Body of pancreas (tissue), 4 donors: ENCODE measurements at regions not wholly inside any gene's neighbourhood (a gene's known extent, or its start where the extent isn't known, plus 50 kb on each side); places are given as distances from the start of the nearest gene placed in this dataset.
A peak's percentile ranks its signal among the peaks of the same experiment; 100 is the strongest.

ENCODE experiments used
- ATAC-seq: fragments of 150-250 bp; one replicate; pipeline ENCODE4 v1.9.1; 2016
- DNase-seq, 4 donors: peaks; one replicate each; pipeline ENCODE4 v3.0.0-alpha.2; 2019
- H3K27ac ChIP-seq, 4 donors: fragments of 200-600 bp; sonication (generic); 1 replicate in 3 of 4; 2 replicates in 1 of 4; pipeline versions ENCODE4 v1.5.1 to v1.6.1; 2016 to 2019; ENCODE audit warnings: mild to moderate bottlenecking in 1 of 4, mixed read lengths in 1 of 4, moderate library complexity in 1 of 4
- H3K27me3 ChIP-seq, 2 donors: fragments of 200-600 bp; sonication (generic); one replicate each; pipeline ENCODE4 v1.6.0; 2016; ENCODE audit warnings: mild to moderate bottlenecking in 1 of 2
- H3K36me3 ChIP-seq, 2 donors: fragments of 200-600 bp; sonication (generic); replicated peaks in 1 of 2; 2 replicates each; pipeline ENCODE4 v1.5.1; 2016; ENCODE audit warnings: low read depth in 2 of 2; ENCODE audit not compliant: insufficient read depth in 1 of 2
- H3K4me1 ChIP-seq: fragments of 200-600 bp; sonication (generic); one replicate; pipeline ENCODE4 v1.6.0; 2016
- H3K4me3 ChIP-seq, 2 donors: fragments of 200-600 bp; sonication (generic); 1 replicate in 1 of 2; 2 replicates in 1 of 2; pipeline ENCODE4 v1.5.1; 2016 to 2019
- H3K9me3 ChIP-seq, 3 donors: fragments of 200-600 bp; sonication (generic); 1 replicate in 2 of 3; 2 replicates in 1 of 3; pipeline ENCODE4 v1.5.1; 2016
- CTCF ChIP-seq, 7 experiments: fragments of 450-650 bp in 4 of 7; fragments of 200-600 bp in 3 of 7; sonication (generic) in 3 of 7; IDR thresholded peaks; one replicate each; pipeline ENCODE4 v1.5.1; 2016 to 2019; ENCODE audit warnings: antibody characterized with exemption in 7 of 7
- POLR2A ChIP-seq, 3 donors: fragments of 450-650 bp; IDR thresholded peaks; one replicate each; pipeline ENCODE4 v1.6.1; 2016; ENCODE audit warnings: antibody characterized with exemption in 3 of 3, mild to moderate bottlenecking in 2 of 3
- WGBS, 2 donors: methylation state at CpG; one replicate each; pipeline ENCODE4 v1.1.5; 2017; 5-methylcytosine and 5-hydroxymethylcytosine counted together
- intact Hi-C: fragments of 100-400 bp; cut with DNase I; formaldehyde crosslinking; loops from one replicate; pipeline ENCODE4 v1.15.1; 2023

- intact Hi-C loops, result no loop called here
- DNase-seq, result no peak
- no peak overlapping the region for H3K27ac ChIP-seq
- ATAC-seq, result no peak
- no peak overlapping the region for H3K4me3 ChIP-seq
- H3K27me3 ChIP-seq, result peaks cover 0 to 13% of the 10 kb centered on the region in 2 donors
- WGBS, 2 donors, result 51 to 60% methylated on average over 3 of the region's 3 CpGs
- no peaks in the 10 kb centered on the region for H3K9me3 ChIP-seq
- H3K36me3 ChIP-seq, result no peaks in the 10 kb centered on the region
- H3K4me1 ChIP-seq, result peaks cover 8% of the 10 kb centered on the region
- TF ChIP-seq POLR2A (IDR thresholded peaks at IDR 0.05), result no peak
- TF ChIP-seq CTCF (IDR thresholded peaks at IDR 0.05), result no peak
Measured at GRCh38 chr11:43561832-43562231, 118.7 kb upstream of the HSD17B12 start.

- no peaks in the 10 kb centered on the region for H3K9me3 ChIP-seq
- WGBS, 2 donors, result 15 to 20% methylated on average over 5 of the region's 5 CpGs
- TF ChIP-seq CTCF (IDR thresholded peaks at IDR 0.05), result peak; percentile 34 to 68 (median 48)
- no peak for TF ChIP-seq POLR2A (IDR thresholded peaks at IDR 0.05)
- no peaks in the 10 kb centered on the region for H3K36me3 ChIP-seq
- H3K4me1 ChIP-seq, result no peaks in the 10 kb centered on the region
- ATAC-seq (no peak), DNase-seq (no peak)
- no peak overlapping the region for H3K27ac ChIP-seq
- no peaks in the 10 kb centered on the region for H3K27me3 ChIP-seq
- no peak overlapping the region for H3K4me3 ChIP-seq
- intact Hi-C loops, result no loop called here
Measured at GRCh38 chr11:43567396-43567975, 113.1 kb upstream of the HSD17B12 start.

GRCh38 chr11:43573233-43573632 lies 107.3 kb upstream of the HSD17B12 start:
- intact Hi-C loops, result no loop called here
- ATAC-seq, result no peak
- Histone ChIP-seq H3K27ac (no peak overlapping the region), H3K9me3 (no peaks in the 10 kb centered on the region), H3K4me3 (no peak overlapping the region), H3K4me1 (peaks cover 27% of the 10 kb centered on the region), H3K27me3 (peaks cover 0 to 33% of the 10 kb centered on the region in 2 donors), H3K36me3 (no peaks in the 10 kb centered on the region)
- peak in 1 of 7 experiments; percentile 24 for TF ChIP-seq CTCF (IDR thresholded peaks at IDR 0.05)
- no peak for TF ChIP-seq POLR2A (IDR thresholded peaks at IDR 0.05)
- WGBS, 2 donors, result 10% methylated on average over 6 of the region's 6 CpGs
- DNase-seq, result no peak

GRCh38 chr11:43573873-43574272 lies 106.7 kb upstream of the HSD17B12 start:
- Histone ChIP-seq H3K4me1 (peaks cover 32% of the 10 kb centered on the region), H3K27me3 (peaks cover 0 to 38% of the 10 kb centered on the region in 2 donors), H3K4me3 (no peak overlapping the region), H3K27ac (no peak overlapping the region), H3K9me3 (no peaks in the 10 kb centered on the region), H3K36me3 (no peaks in the 10 kb centered on the region)
- ATAC-seq (no peak), DNase-seq (no peak)
- TF ChIP-seq POLR2A (IDR thresholded peaks at IDR 0.05) (no peak), CTCF (IDR thresholded peaks at IDR 0.05) (no peak)
- WGBS, 2 donors, result 33 to 41% methylated on average over 5 of the region's 5 CpGs
- intact Hi-C loops, result no loop called here

- Histone ChIP-seq H3K9me3 (no peaks in the 10 kb centered on the region), H3K27me3 (peaks cover 0 to 38% of the 10 kb centered on the region in 2 donors), H3K4me1 (peaks cover 36% of the 10 kb centered on the region), H3K4me3 (no peak overlapping the region), H3K36me3 (no peaks in the 10 kb centered on the region), H3K27ac (no peak overlapping the region)
- no peak for ATAC-seq
- 11 to 37% methylated on average over 1 of the region's 1 CpG for WGBS, 2 donors
- TF ChIP-seq POLR2A (IDR thresholded peaks at IDR 0.05) (no peak), CTCF (IDR thresholded peaks at IDR 0.05) (no peak)
- DNase-seq, result no peak
- intact Hi-C loops, result no loop called here
Measured at GRCh38 chr11:43574411-43574810, 106.1 kb upstream of the HSD17B12 start.
